HCT116 (cell line): ENCODE measurements at regions not wholly inside any gene's neighbourhood (a gene's known extent, or its start where the extent isn't known, plus 50 kb on each side); places are given as distances from the start of the nearest gene placed in this dataset.

Source experiments
- ATAC-seq: fragments of 200-7000 bp; cut with Tn5 transposase; 2 replicates; pipeline ENCODE4 v1.9.1; 2020; ENCODE audit warnings: mild to moderate bottlenecking, moderate library complexity
- BruUV-seq: library from RNA; stranded (reverse); fragments of 400-500 nt; replicated peaks from 2 replicates; lab custom pipeline; 2021; lab: Mats Ljungman, UMichigan
- CTCF ChIA-PET: fragments of 300-600 bp; sonication (Branson Sonifier 250); formaldehyde crosslinking; loops from one replicate; lab custom pipeline; 2021; ENCODE audit warnings: antibody characterized with exemption; lab: Charles Lee
- POLR2A ChIA-PET: fragments of 300-600, 350-600 bp; sonication (Branson Sonifier 250); formaldehyde crosslinking; loops from one replicate; lab custom pipeline; 2021; ENCODE audit warnings: antibody characterized with exemption; lab: Charles Lee
- RAD21 ChIA-PET, 2 experiments: fragments of 300-600 bp; sonication (Branson Sonifier 250); formaldehyde crosslinking; loops; one replicate each; lab custom pipeline; 2023; ENCODE audit warnings: low total read pairs in 2 of 2; ENCODE audit not compliant: uncharacterized antibody in 2 of 2, unreplicated experiment in 2 of 2, low non-redundant PET in 1 of 2; lab: Charles Lee
- DNase-seq: peaks from one replicate; pipeline ENCODE4 v3.0.0-alpha.2; 2010; ENCODE audit warnings: low read depth, low spot score
- H2AFZ ChIP-seq: fragments of 200-600 bp; shearing (Covaris generic), sonication (generic); 2 replicates; pipeline ENCODE4 v1.6.1; 2017; ENCODE audit warnings: low read depth, mixed run types, mixed read lengths, antibody characterized with exemption, low read length; ENCODE audit not compliant: poor library complexity, severe bottlenecking
- H3K27ac ChIP-seq: 2 replicates; pipeline ENCODE4 v1.5.1; 2012; ENCODE audit warnings: low read depth, low read length
- H3K27me3 ChIP-seq: fragments of 200-600 bp; sonication (generic); 2 replicates; pipeline ENCODE4 v1.6.1; 2016; ENCODE audit warnings: mixed run types, low read length, mixed read lengths; ENCODE audit not compliant: insufficient read depth
- H3K36me3 ChIP-seq, 2 experiments: fragments of 200-500 bp in 1 of 2; fragments of 200-600 bp in 1 of 2; sonication (Bioruptor generic) in 1 of 2; sonication (generic) in 1 of 2; 2 replicates each; pipeline versions ENCODE4 v1.5.1 to v1.6.1; 2014 to 2016; ENCODE audit warnings: low read length in 2 of 2, inconsistent platforms in 1 of 2, mixed read lengths in 1 of 2, mixed run types in 1 of 2; ENCODE audit not compliant: insufficient read depth in 2 of 2, control insufficient read depth in 1 of 2
- H3K4me1 ChIP-seq, 2 experiments: fragments of 200-600 bp in 1 of 2; sonication (generic) in 1 of 2; 2 replicates each; pipeline versions ENCODE4 v1.5.1 to v1.6.1; 2012 to 2017; ENCODE audit warnings: low read length in 2 of 2, inconsistent platforms in 1 of 2, mild to moderate bottlenecking in 1 of 2, mixed read lengths in 1 of 2, mixed run types in 1 of 2, moderate library complexity in 1 of 2; ENCODE audit not compliant: insufficient read depth in 2 of 2, control insufficient read depth in 1 of 2
- H3K4me2 ChIP-seq: fragments of 200-600 bp; sonication (generic); 2 replicates; pipeline ENCODE4 v1.6.1; 2017; ENCODE audit warnings: mixed run types, low read length, mixed read lengths
- H3K4me3 ChIP-seq, 2 experiments: fragments of 200-600 bp in 1 of 2; sonication (generic) in 1 of 2; replicated peaks in 1 of 2; 2 replicates each; pipeline ENCODE4 v1.5.1; 2011 to 2016; ENCODE audit warnings: low read length in 2 of 2, control low read depth in 1 of 2, low read depth in 1 of 2, mild to moderate bottlenecking in 1 of 2, mixed read lengths in 1 of 2, mixed run types in 1 of 2
- H3K79me2 ChIP-seq: fragments of 200-600 bp; sonication (generic); 2 replicates; pipeline ENCODE4 v1.6.1; 2017; ENCODE audit warnings: mild to moderate bottlenecking, mixed run types, low read length, moderate library complexity, mixed read lengths; ENCODE audit not compliant: insufficient read depth
- H3K9ac ChIP-seq: fragments of 200-600 bp; sonication (generic); 2 replicates; pipeline ENCODE4 v1.6.1; 2016; ENCODE audit warnings: low read length, mixed read lengths
- H3K9me2 ChIP-seq: fragments of 200-600 bp; sonication (generic), shearing (Covaris generic); 2 replicates; pipeline ENCODE4 v1.6.1; 2017; ENCODE audit warnings: mixed run types, mild to moderate bottlenecking, moderate library complexity; ENCODE audit not compliant: insufficient read depth
- H3K9me3 ChIP-seq, 2 experiments: fragments of 200-500 bp in 1 of 2; fragments of 200-600 bp in 1 of 2; sonication (Bioruptor generic) in 1 of 2; sonication (generic) in 1 of 2; 2 replicates each; pipeline ENCODE4 v1.6.1; 2014 to 2017; ENCODE audit warnings: low read length in 2 of 2, mixed read lengths in 2 of 2, inconsistent platforms in 1 of 2, low read depth in 1 of 2, mild to moderate bottlenecking in 1 of 2, mixed run types in 1 of 2, moderate library complexity in 1 of 2; ENCODE audit not compliant: control insufficient read depth in 1 of 2, insufficient read depth in 1 of 2
- H4K20me1 ChIP-seq: fragments of 200-600 bp; sonication (generic), shearing (Covaris generic); 2 replicates; pipeline ENCODE4 v1.6.1; 2017; ENCODE audit warnings: mixed run types, mild to moderate bottlenecking, moderate library complexity; ENCODE audit not compliant: insufficient read depth
- CTCF ChIP-seq, 3 experiments: fragments of 200-600 bp in 1 of 3; sonication (generic) in 1 of 3; IDR thresholded peaks in 2 of 3; conservative IDR thresholded peaks in 1 of 3; 2 replicates each; pipeline ENCODE4 v1.5.1; 2012 to 2017; ENCODE audit warnings: low read depth in 2 of 3, low read length in 2 of 3, antibody characterized with exemption in 1 of 3, borderline replicate concordance in 1 of 3, control low read depth in 1 of 3, mild to moderate bottlenecking in 1 of 3, mixed read lengths in 1 of 3, mixed run types in 1 of 3, moderate library complexity in 1 of 3; ENCODE audit not compliant: insufficient read depth in 1 of 3
- ELF1 ChIP-seq: IDR thresholded peaks from 2 replicates; pipeline ENCODE4 v1.6.1; 2012; ENCODE audit warnings: low read depth, borderline replicate concordance
- YY1 ChIP-seq: IDR thresholded peaks from 2 replicates; pipeline ENCODE4 v1.6.1; 2011; ENCODE audit warnings: low read length, low read depth, moderate library complexity, mild to moderate bottlenecking; ENCODE audit not compliant: insufficient replicate concordance; ENCODE audit errors: extremely low read depth
- ZNF274 ChIP-seq: fragments of 200-500 bp; sonication (Bioruptor generic); IDR thresholded peaks from 2 replicates; pipeline ENCODE4 v1.6.1; 2014; ENCODE audit warnings: mild to moderate bottlenecking, low read depth, low read length, inconsistent platforms
- intact Hi-C: fragments of 100-400 bp; cut with micrococcal nuclease; formaldehyde crosslinking; loops from 2 replicates; pipeline ENCODE4 v1.10.0; 2022

GRCh38 chr6:120514544-120514943 lies 819.7 kb downstream of the TBC1D32 start:
- intact Hi-C loops: no loop called here
- H3K36me3 ChIP-seq: no peaks in the 10 kb centered on the region

GRCh38 chr6:120511712-120512111 lies 822.6 kb downstream of the TBC1D32 start:
- Histone ChIP-seq H3K9me2 (no peaks in the 10 kb centered on the region), H2AFZ (no peak overlapping the region), H4K20me1 (no peaks in the 10 kb centered on the region), H3K27me3 (no peaks in the 10 kb centered on the region), H3K9me3 (no peaks in the 10 kb centered on the region), H3K4me1 (no peaks in the 10 kb centered on the region), H3K27ac (no peak overlapping the region), H3K9ac (no peak overlapping the region), H3K4me3 (no peak overlapping the region), H3K4me2 (no peak overlapping the region), H3K36me3 (no peaks in the 10 kb centered on the region), H3K79me2 (no peaks in the 10 kb centered on the region)
- RAD21 ChIA-PET: no interaction called here
- CTCF ChIA-PET: no interaction called here
- BruUV-seq: no TSS peak
- intact Hi-C loops: no loop called here
- POLR2A ChIA-PET: no interaction called here
- ATAC-seq (no peak), DNase-seq (no peak)
- TF ChIP-seq YY1: no peak
- no peak for TF ChIP-seq ELF1

More at GRCh38 chr6:120514544-120514943, 819.7 kb downstream of the TBC1D32 start:
- no peaks in the 10 kb centered on the region for H4K20me1 ChIP-seq
- no peaks in the 10 kb centered on the region for H3K27me3 ChIP-seq
- no peak overlapping the region for H3K27ac ChIP-seq
- RAD21 ChIA-PET: no interaction called here
- H3K9me2 ChIP-seq: no peaks in the 10 kb centered on the region
- BruUV-seq: no TSS peak
- no peak for ATAC-seq
- POLR2A ChIA-PET: no interaction called here
- no peak overlapping the region for H3K4me2 ChIP-seq
- CTCF ChIA-PET: no interaction called here
- H3K79me2 ChIP-seq: no peaks in the 10 kb centered on the region
- DNase-seq: no peak
- no peak overlapping the region for H3K9ac ChIP-seq
- H3K4me3 ChIP-seq: no peak overlapping the region
- H3K4me1 ChIP-seq: no peaks in the 10 kb centered on the region
- no peak for TF ChIP-seq CTCF (IDR thresholded peaks at IDR 0.05 in 2 of 3, conservative IDR thresholded peaks at IDR 0.05 in 1 of 3; ENCODE audit: borderline replicate concordance in 1 of 3, insufficient read depth in 1 of 3, low read depth in 2 of 3, low read length in 2 of 3)
- no peak for TF ChIP-seq ZNF274
- no peaks in the 10 kb centered on the region for H3K9me3 ChIP-seq
- H2AFZ ChIP-seq: no peak overlapping the region
